ENCODE measurements at regions not wholly inside any gene's neighbourhood (a gene's known extent, or its start where the extent isn't known, plus 50 kb on each side); places are given as distances from the start of the nearest gene placed in this dataset.

- Mint-ChIP-seq H3K27ac (no peak overlapping the region), H3K36me3 (ENCODE audit: low read depth) (no peaks in the 10 kb centered on the region), H3K4me1 (no peaks in the 10 kb centered on the region), H3K4me3 (no peak overlapping the region), H3K9me3 (no peaks in the 10 kb centered on the region), H3K27me3 (ENCODE audit: low read depth) (no peaks in the 10 kb centered on the region)
- no peak for TF ChIP-seq CTCF (IDR thresholded peaks at IDR 0.05; ENCODE audit: unreplicated experiment in 3 of 3)
These were observed 1104.0 kb upstream of the FLRT2 start for GRCh38 chr14:84425968-84426367.

GRCh38 chr14:84432676-84433075, 1097.3 kb upstream of the FLRT2 start:
- Mint-ChIP-seq H3K4me3 (no peak overlapping the region), H3K9me3 (no peaks in the 10 kb centered on the region), H3K4me1 (peaks cover 27% of the 10 kb centered on the region), H3K36me3 (ENCODE audit: low read depth) (no peaks in the 10 kb centered on the region), H3K27me3 (ENCODE audit: low read depth) (no peaks in the 10 kb centered on the region), H3K27ac (no peak overlapping the region)
- TF ChIP-seq CTCF (IDR thresholded peaks at IDR 0.05; ENCODE audit: unreplicated experiment in 3 of 3), result no peak

GRCh38 chr14:84433961-84434360, 1096.0 kb upstream of the FLRT2 start:
- Mint-ChIP-seq H3K27me3 (ENCODE audit: low read depth) (no peaks in the 10 kb centered on the region), H3K4me1 (peaks cover 27% of the 10 kb centered on the region), H3K36me3 (ENCODE audit: low read depth) (no peaks in the 10 kb centered on the region), H3K27ac (no peak overlapping the region), H3K4me3 (no peak overlapping the region), H3K9me3 (no peaks in the 10 kb centered on the region)
- TF ChIP-seq CTCF (IDR thresholded peaks at IDR 0.05; ENCODE audit: unreplicated experiment in 3 of 3), result no peak

GRCh38 chr14:84435820-84436324, 1094.1 kb upstream of the FLRT2 start:
- H3K9me3 Mint-ChIP-seq, result no peaks in the 10 kb centered on the region
- H3K4me3 Mint-ChIP-seq, result no peak overlapping the region
- H3K27ac Mint-ChIP-seq, result peak overlapping the region; percentile 29 to 75 (median 32)
- no peak for TF ChIP-seq CTCF (IDR thresholded peaks at IDR 0.05; ENCODE audit: unreplicated experiment in 3 of 3)
- H3K27me3 Mint-ChIP-seq (ENCODE audit: low read depth), result no peaks in the 10 kb centered on the region
- H3K4me1 Mint-ChIP-seq, result peaks cover 27% of the 10 kb centered on the region
- no peaks in the 10 kb centered on the region for H3K36me3 Mint-ChIP-seq (ENCODE audit: low read depth)

GRCh38 chr14:84436528-84436927, 1093.4 kb upstream of the FLRT2 start:
- Mint-ChIP-seq H3K36me3 (ENCODE audit: low read depth) (no peaks in the 10 kb centered on the region), H3K4me1 (peaks cover 27% of the 10 kb centered on the region), H3K27me3 (ENCODE audit: low read depth) (no peaks in the 10 kb centered on the region), H3K4me3 (no peak overlapping the region), H3K27ac (peak overlapping the region; percentile 58 to 75 (median 64)), H3K9me3 (no peaks in the 10 kb centered on the region)
- TF ChIP-seq CTCF (IDR thresholded peaks at IDR 0.05; ENCODE audit: unreplicated experiment in 3 of 3), result no peak

GRCh38 chr14:84442521-84442920, 1087.4 kb upstream of the FLRT2 start:
- no peaks in the 10 kb centered on the region for H3K36me3 Mint-ChIP-seq (ENCODE audit: low read depth)
- TF ChIP-seq CTCF (IDR thresholded peaks at IDR 0.05; ENCODE audit: unreplicated experiment in 3 of 3), result no peak
- H3K27ac Mint-ChIP-seq, result peak overlapping the region in 1 of 3 experiments; percentile 23
- no peak overlapping the region for H3K4me3 Mint-ChIP-seq
- peaks cover 6% of the 10 kb centered on the region for H3K4me1 Mint-ChIP-seq
- H3K9me3 Mint-ChIP-seq, result no peaks in the 10 kb centered on the region
- H3K27me3 Mint-ChIP-seq (ENCODE audit: low read depth), result no peaks in the 10 kb centered on the region
